ENCODE measurements at regions not wholly inside any gene's neighbourhood (a gene's known extent, or its start where the extent isn't known, plus 50 kb on each side); places are given as distances from the start of the nearest gene placed in this dataset.

GRCh38 chr5:158326256-158326655 lies 467.3 kb upstream of the CLINT1 start:
- no peak for DNase-seq

- DNase-seq: no peak
Measured at GRCh38 chr5:158324236-158324635, 465.3 kb upstream of the CLINT1 start.

GRCh38 chr5:158322620-158323019 lies 463.7 kb upstream of the CLINT1 start:
- no peak for DNase-seq

GRCh38 chr5:158320934-158321333 lies 462.0 kb upstream of the CLINT1 start:
- DNase-seq: no peak

- no peak for DNase-seq
Measured at GRCh38 chr5:158320178-158320674, 461.3 kb upstream of the CLINT1 start.

- no peak for DNase-seq
Measured at GRCh38 chr5:158317507-158317906, 458.6 kb upstream of the CLINT1 start.

GRCh38 chr5:158313733-158314464 lies 455.0 kb upstream of the CLINT1 start:
- DNase-seq: no peak

- DNase-seq: no peak
Measured at GRCh38 chr5:158313027-158313732, 454.2 kb upstream of the CLINT1 start.

- DNase-seq: no peak
Measured at GRCh38 chr5:158309088-158309807, 450.3 kb upstream of the CLINT1 start.

GRCh38 chr5:158308429-158309025 lies 449.6 kb upstream of the CLINT1 start:
- DNase-seq: no peak

- DNase-seq: no peak
Measured at GRCh38 chr5:158305861-158306260, 446.9 kb upstream of the CLINT1 start.

GRCh38 chr5:158304607-158305006 lies 445.7 kb upstream of the CLINT1 start:
- no peak for DNase-seq

- no peak for DNase-seq
Measured at GRCh38 chr5:158303883-158304282, 444.9 kb upstream of the CLINT1 start.

GRCh38 chr5:158303275-158303674 lies 444.3 kb upstream of the CLINT1 start:
- DNase-seq: no peak

- no peak for DNase-seq
Measured at GRCh38 chr5:158302029-158302428, 443.1 kb upstream of the CLINT1 start.

GRCh38 chr5:158301186-158301585 lies 442.2 kb upstream of the CLINT1 start:
- no peak for DNase-seq

- DNase-seq: no peak
Measured at GRCh38 chr5:158300256-158300655, 441.3 kb upstream of the CLINT1 start.

GRCh38 chr5:158297002-158297527 lies 438.1 kb upstream of the CLINT1 start:
- DNase-seq: no peak

GRCh38 chr5:158294701-158295100 lies 435.8 kb upstream of the CLINT1 start:
- no peak for DNase-seq

- DNase-seq: no peak
Measured at GRCh38 chr5:158292981-158293380, 434.0 kb upstream of the CLINT1 start.

GRCh38 chr5:158289967-158290366 lies 431.0 kb upstream of the CLINT1 start:
- DNase-seq: no peak

GRCh38 chr5:158288272-158288657 lies 429.3 kb upstream of the CLINT1 start:
- DNase-seq: no peak

GRCh38 chr5:158287643-158288271 lies 428.8 kb upstream of the CLINT1 start:
- no peak for DNase-seq
